Liver (tissue), 3 donors: ENCODE measurements at regions not wholly inside any gene's neighbourhood (a gene's known extent, or its start where the extent isn't known, plus 50 kb on each side); places are given as distances from the start of the nearest gene placed in this dataset.

Experiments
- FOXA1 ChIP-seq: IDR thresholded peaks from 2 replicates; pipeline ENCODE4 v1.6.1; 2016; ENCODE audit warnings: antibody characterized with exemption
- GABPA ChIP-seq, 2 donors: IDR thresholded peaks in 1 of 2; conservative IDR thresholded peaks in 1 of 2; 2 replicates each; pipeline ENCODE4 v1.6.1; 2016; ENCODE audit warnings: antibody characterized with exemption in 2 of 2, mild to moderate bottlenecking in 1 of 2, moderate library complexity in 1 of 2
- JUND ChIP-seq, 2 donors: IDR thresholded peaks; 2 replicates each; pipeline ENCODE4 v1.6.1; 2016; ENCODE audit warnings: antibody characterized with exemption in 2 of 2
- RAD21 ChIP-seq, 2 donors: IDR thresholded peaks; 2 replicates each; pipeline ENCODE4 v1.6.1; 2016; ENCODE audit warnings: antibody characterized with exemption in 2 of 2, mild to moderate bottlenecking in 2 of 2
- RXRA ChIP-seq, 2 donors: IDR thresholded peaks; 2 replicates each; pipeline ENCODE4 v1.6.1; 2017 to 2018; ENCODE audit warnings: antibody characterized with exemption in 2 of 2, mild to moderate bottlenecking in 1 of 2
- SP1 ChIP-seq: IDR thresholded peaks from 2 replicates; pipeline ENCODE4 v1.6.1; 2018; ENCODE audit warnings: antibody characterized with exemption, mild to moderate bottlenecking
- TAF1 ChIP-seq: conservative IDR thresholded peaks from 2 replicates; pipeline ENCODE4 v1.6.1; 2016; ENCODE audit warnings: antibody characterized with exemption, mild to moderate bottlenecking
- YY1 ChIP-seq: IDR thresholded peaks from 2 replicates; pipeline ENCODE4 v1.6.1; 2016; ENCODE audit warnings: antibody characterized with exemption, mild to moderate bottlenecking
- TF ChIP-seq, protein P1 (sequence below): IDR thresholded peaks from 2 replicates; pipeline ENCODE4 v1.6.1; 2016; ENCODE audit warnings: antibody characterized with exemption, mild to moderate bottlenecking
- TF ChIP-seq, protein P2 (sequence below): fragments of 150-350 bp; IDR thresholded peaks from 2 replicates; pipeline ENCODE4 v1.5.1; 2017; ENCODE audit warnings: improper control_type of control experiment, low read depth, low read length; ENCODE audit not compliant: missing input control
- TF ChIP-seq, protein P3 (sequence below): IDR thresholded peaks from 2 replicates; pipeline ENCODE4 v1.6.1; 2016; ENCODE audit warnings: antibody characterized with exemption
- TF ChIP-seq, protein P4 (sequence below): IDR thresholded peaks from 2 replicates; pipeline ENCODE4 v1.6.1; 2016; ENCODE audit warnings: antibody characterized with exemption
- TF ChIP-seq, protein P5 (sequence below): IDR thresholded peaks from 2 replicates; pipeline ENCODE4 v1.6.1; 2016; ENCODE audit warnings: antibody characterized with exemption
- donor health status: healthy.
- donor health status: healthy.

DNA sequence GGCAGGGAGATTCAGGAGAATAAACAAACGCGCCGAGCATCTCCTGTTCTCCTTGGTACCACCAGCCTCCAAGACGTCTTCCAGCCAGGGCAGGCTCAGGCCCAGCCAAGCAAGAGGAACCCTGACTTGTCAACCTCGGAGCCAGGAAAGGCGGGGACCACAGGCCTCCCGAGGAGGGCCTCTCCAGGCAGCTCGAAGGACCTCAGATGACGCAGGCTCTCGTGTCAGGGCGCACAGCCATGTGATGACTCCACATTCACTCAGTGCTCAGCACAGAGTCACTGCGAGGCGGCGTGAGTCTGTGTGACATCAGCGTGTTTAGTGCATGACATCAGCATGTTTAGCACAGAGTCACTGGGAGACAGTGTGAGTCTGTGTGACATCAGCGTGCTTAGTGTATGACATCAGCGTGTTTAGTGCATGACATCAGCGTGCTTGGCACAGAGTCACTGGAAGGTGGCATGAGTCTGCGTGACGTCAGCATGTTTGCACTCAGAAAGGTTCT is 241.4 kb downstream of the BRD1 start:
- TF ChIP-seq, protein P1, sequence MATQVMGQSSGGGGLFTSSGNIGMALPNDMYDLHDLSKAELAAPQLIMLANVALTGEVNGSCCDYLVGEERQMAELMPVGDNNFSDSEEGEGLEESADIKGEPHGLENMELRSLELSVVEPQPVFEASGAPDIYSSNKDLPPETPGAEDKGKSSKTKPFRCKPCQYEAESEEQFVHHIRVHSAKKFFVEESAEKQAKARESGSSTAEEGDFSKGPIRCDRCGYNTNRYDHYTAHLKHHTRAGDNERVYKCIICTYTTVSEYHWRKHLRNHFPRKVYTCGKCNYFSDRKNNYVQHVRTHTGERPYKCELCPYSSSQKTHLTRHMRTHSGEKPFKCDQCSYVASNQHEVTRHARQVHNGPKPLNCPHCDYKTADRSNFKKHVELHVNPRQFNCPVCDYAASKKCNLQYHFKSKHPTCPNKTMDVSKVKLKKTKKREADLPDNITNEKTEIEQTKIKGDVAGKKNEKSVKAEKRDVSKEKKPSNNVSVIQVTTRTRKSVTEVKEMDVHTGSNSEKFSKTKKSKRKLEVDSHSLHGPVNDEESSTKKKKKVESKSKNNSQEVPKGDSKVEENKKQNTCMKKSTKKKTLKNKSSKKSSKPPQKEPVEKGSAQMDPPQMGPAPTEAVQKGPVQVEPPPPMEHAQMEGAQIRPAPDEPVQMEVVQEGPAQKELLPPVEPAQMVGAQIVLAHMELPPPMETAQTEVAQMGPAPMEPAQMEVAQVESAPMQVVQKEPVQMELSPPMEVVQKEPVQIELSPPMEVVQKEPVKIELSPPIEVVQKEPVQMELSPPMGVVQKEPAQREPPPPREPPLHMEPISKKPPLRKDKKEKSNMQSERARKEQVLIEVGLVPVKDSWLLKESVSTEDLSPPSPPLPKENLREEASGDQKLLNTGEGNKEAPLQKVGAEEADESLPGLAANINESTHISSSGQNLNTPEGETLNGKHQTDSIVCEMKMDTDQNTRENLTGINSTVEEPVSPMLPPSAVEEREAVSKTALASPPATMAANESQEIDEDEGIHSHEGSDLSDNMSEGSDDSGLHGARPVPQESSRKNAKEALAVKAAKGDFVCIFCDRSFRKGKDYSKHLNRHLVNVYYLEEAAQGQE = no peak
- TF ChIP-seq, protein P2, sequence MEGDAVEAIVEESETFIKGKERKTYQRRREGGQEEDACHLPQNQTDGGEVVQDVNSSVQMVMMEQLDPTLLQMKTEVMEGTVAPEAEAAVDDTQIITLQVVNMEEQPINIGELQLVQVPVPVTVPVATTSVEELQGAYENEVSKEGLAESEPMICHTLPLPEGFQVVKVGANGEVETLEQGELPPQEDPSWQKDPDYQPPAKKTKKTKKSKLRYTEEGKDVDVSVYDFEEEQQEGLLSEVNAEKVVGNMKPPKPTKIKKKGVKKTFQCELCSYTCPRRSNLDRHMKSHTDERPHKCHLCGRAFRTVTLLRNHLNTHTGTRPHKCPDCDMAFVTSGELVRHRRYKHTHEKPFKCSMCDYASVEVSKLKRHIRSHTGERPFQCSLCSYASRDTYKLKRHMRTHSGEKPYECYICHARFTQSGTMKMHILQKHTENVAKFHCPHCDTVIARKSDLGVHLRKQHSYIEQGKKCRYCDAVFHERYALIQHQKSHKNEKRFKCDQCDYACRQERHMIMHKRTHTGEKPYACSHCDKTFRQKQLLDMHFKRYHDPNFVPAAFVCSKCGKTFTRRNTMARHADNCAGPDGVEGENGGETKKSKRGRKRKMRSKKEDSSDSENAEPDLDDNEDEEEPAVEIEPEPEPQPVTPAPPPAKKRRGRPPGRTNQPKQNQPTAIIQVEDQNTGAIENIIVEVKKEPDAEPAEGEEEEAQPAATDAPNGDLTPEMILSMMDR = no peak
- TF ChIP-seq RAD21 (IDR thresholded peaks at IDR 0.05) (no peak), GABPA (IDR thresholded peaks at IDR 0.05 in 1 of 2, conservative IDR thresholded peaks at IDR 0.05 in 1 of 2) (no peak), JUND (IDR thresholded peaks at IDR 0.05) (no peak), RXRA (IDR thresholded peaks at IDR 0.05) (no peak), TAF1 (no peak), YY1 (no peak), SP1 (no peak), FOXA1 (no peak)
- TF ChIP-seq, protein P3, sequence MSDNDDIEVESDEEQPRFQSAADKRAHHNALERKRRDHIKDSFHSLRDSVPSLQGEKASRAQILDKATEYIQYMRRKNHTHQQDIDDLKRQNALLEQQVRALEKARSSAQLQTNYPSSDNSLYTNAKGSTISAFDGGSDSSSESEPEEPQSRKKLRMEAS = no peak
- TF ChIP-seq, protein P4, sequence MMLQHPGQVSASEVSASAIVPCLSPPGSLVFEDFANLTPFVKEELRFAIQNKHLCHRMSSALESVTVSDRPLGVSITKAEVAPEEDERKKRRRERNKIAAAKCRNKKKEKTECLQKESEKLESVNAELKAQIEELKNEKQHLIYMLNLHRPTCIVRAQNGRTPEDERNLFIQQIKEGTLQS = no peak
- TF ChIP-seq, protein P5, sequence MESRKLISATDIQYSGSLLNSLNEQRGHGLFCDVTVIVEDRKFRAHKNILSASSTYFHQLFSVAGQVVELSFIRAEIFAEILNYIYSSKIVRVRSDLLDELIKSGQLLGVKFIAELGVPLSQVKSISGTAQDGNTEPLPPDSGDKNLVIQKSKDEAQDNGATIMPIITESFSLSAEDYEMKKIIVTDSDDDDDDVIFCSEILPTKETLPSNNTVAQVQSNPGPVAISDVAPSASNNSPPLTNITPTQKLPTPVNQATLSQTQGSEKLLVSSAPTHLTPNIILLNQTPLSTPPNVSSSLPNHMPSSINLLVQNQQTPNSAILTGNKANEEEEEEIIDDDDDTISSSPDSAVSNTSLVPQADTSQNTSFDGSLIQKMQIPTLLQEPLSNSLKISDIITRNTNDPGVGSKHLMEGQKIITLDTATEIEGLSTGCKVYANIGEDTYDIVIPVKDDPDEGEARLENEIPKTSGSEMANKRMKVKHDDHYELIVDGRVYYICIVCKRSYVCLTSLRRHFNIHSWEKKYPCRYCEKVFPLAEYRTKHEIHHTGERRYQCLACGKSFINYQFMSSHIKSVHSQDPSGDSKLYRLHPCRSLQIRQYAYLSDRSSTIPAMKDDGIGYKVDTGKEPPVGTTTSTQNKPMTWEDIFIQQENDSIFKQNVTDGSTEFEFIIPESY = no peak
